SK-N-SH (cell line): ENCODE measurements at regions not wholly inside any gene's neighbourhood (a gene's known extent, or its start where the extent isn't known, plus 50 kb on each side); places are given as distances from the start of the nearest gene placed in this dataset.

Source experiments
- EP300 ChIP-seq, 2 experiments: IDR thresholded peaks; 2 replicates each; pipeline versions ENCODE4 v1.4.0 to v1.6.1; 2012; ENCODE audit warnings: borderline replicate concordance in 1 of 2, low read depth in 1 of 2, low read length in 1 of 2
- GABPA ChIP-seq: IDR thresholded peaks from 2 replicates; pipeline ENCODE4 v1.4.0; 2012; ENCODE audit warnings: low read depth, mild to moderate bottlenecking
- GATA2 ChIP-seq: sonication (generic); formaldehyde crosslinking; IDR thresholded peaks from 2 replicates; pipeline ENCODE4 v1.5.0; 2020; ENCODE audit warnings: mild to moderate bottlenecking, missing genetic modification reagents
- MXI1 ChIP-seq: IDR thresholded peaks from 2 replicates; pipeline ENCODE4 v1.6.1; 2012; ENCODE audit warnings: mild to moderate bottlenecking, low read depth, low read length, improper control_type of control experiment
- POLR2AphosphoS5 ChIP-seq: IDR thresholded peaks from 2 replicates; pipeline ENCODE4 v1.6.1; 2012; ENCODE audit warnings: low read depth, low read length
- SMC3 ChIP-seq: IDR thresholded peaks from 2 replicates; pipeline ENCODE4 v1.6.1; 2012; ENCODE audit warnings: low read depth, low read length, improper control_type of control experiment
- TAF1 ChIP-seq: IDR thresholded peaks from 2 replicates; pipeline ENCODE4 v1.6.1; 2012; ENCODE audit warnings: low read depth, mild to moderate bottlenecking, low read length, moderate library complexity, borderline replicate concordance
- TCF12 ChIP-seq: IDR thresholded peaks from 2 replicates; pipeline ENCODE4 v1.4.0; 2012
- TF ChIP-seq, protein P1 (sequence below): fragments of 200-600 bp; sonication (generic); IDR thresholded peaks from 2 replicates; pipeline ENCODE4 v1.6.1; 2017; ENCODE audit warnings: antibody characterized with exemption, mild to moderate bottlenecking, moderate library complexity
- TF ChIP-seq, protein P2 (sequence below): IDR thresholded peaks from 2 replicates; pipeline ENCODE4 v1.6.1; 2012; ENCODE audit warnings: mild to moderate bottlenecking, low read depth, low read length, moderate library complexity

DNA sequence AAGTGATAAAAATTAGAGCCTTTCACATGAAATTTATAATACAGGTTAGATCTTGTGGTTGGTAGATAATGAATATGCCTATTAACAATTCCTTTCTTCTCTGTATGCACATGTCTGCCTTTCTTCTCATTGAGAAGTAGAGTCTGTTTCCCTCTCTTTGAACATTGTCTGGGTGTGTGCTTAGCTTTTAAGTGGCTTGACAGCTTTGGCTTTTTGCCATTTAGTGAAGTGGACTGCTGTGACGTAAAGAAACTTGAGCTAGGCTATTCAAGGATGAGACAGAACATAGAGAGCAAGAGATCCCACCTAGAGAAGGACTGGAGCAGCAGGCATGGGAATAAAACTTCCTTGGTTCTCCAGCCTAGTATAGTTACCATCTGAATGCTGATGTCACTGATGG lies 996.7 kb upstream of the CELF2 start:
- TF ChIP-seq, protein P1, sequence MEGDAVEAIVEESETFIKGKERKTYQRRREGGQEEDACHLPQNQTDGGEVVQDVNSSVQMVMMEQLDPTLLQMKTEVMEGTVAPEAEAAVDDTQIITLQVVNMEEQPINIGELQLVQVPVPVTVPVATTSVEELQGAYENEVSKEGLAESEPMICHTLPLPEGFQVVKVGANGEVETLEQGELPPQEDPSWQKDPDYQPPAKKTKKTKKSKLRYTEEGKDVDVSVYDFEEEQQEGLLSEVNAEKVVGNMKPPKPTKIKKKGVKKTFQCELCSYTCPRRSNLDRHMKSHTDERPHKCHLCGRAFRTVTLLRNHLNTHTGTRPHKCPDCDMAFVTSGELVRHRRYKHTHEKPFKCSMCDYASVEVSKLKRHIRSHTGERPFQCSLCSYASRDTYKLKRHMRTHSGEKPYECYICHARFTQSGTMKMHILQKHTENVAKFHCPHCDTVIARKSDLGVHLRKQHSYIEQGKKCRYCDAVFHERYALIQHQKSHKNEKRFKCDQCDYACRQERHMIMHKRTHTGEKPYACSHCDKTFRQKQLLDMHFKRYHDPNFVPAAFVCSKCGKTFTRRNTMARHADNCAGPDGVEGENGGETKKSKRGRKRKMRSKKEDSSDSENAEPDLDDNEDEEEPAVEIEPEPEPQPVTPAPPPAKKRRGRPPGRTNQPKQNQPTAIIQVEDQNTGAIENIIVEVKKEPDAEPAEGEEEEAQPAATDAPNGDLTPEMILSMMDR: no peak
- TF ChIP-seq GABPA (no peak), POLR2AphosphoS5 (no peak), EP300 (IDR thresholded peaks at IDR 0.05; ENCODE audit: borderline replicate concordance in 1 of 2, low read depth in 1 of 2, low read length in 1 of 2) (no peak), MXI1 (no peak), TAF1 (no peak), TCF12 (no peak), SMC3 (no peak), GATA2 (CRISPR knock-in tag) (no peak)
- TF ChIP-seq, protein P2, sequence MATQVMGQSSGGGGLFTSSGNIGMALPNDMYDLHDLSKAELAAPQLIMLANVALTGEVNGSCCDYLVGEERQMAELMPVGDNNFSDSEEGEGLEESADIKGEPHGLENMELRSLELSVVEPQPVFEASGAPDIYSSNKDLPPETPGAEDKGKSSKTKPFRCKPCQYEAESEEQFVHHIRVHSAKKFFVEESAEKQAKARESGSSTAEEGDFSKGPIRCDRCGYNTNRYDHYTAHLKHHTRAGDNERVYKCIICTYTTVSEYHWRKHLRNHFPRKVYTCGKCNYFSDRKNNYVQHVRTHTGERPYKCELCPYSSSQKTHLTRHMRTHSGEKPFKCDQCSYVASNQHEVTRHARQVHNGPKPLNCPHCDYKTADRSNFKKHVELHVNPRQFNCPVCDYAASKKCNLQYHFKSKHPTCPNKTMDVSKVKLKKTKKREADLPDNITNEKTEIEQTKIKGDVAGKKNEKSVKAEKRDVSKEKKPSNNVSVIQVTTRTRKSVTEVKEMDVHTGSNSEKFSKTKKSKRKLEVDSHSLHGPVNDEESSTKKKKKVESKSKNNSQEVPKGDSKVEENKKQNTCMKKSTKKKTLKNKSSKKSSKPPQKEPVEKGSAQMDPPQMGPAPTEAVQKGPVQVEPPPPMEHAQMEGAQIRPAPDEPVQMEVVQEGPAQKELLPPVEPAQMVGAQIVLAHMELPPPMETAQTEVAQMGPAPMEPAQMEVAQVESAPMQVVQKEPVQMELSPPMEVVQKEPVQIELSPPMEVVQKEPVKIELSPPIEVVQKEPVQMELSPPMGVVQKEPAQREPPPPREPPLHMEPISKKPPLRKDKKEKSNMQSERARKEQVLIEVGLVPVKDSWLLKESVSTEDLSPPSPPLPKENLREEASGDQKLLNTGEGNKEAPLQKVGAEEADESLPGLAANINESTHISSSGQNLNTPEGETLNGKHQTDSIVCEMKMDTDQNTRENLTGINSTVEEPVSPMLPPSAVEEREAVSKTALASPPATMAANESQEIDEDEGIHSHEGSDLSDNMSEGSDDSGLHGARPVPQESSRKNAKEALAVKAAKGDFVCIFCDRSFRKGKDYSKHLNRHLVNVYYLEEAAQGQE: no peak
